Fibroblast of the aortic adventitia (primary cell): ENCODE measurements at regions not wholly inside any gene's neighbourhood (a gene's known extent, or its start where the extent isn't known, plus 50 kb on each side); places are given as distances from the start of the nearest gene placed in this dataset.
"Not testable (repeated sequence)": the region's sequence is repeated elsewhere in the genome, so short reads cannot be mapped to it uniquely, and the experiment has no call there.

Experiments
- DNase-seq: peaks from one replicate; pipeline ENCODE4 v3.0.0-alpha.2; 2010; ENCODE audit warnings: low read depth
- H3K4me3 ChIP-seq: 2 replicates; pipeline ENCODE4 v1.5.1; 2011; ENCODE audit warnings: low read depth, mild to moderate bottlenecking, control low read depth, low read length, moderate library complexity
- TF ChIP-seq, protein P1 (sequence below): IDR thresholded peaks from 2 replicates; pipeline ENCODE4 v1.5.1; 2011; ENCODE audit warnings: mild to moderate bottlenecking, low read length, control low read depth, inconsistent platforms; ENCODE audit not compliant: insufficient read depth

DNA sequence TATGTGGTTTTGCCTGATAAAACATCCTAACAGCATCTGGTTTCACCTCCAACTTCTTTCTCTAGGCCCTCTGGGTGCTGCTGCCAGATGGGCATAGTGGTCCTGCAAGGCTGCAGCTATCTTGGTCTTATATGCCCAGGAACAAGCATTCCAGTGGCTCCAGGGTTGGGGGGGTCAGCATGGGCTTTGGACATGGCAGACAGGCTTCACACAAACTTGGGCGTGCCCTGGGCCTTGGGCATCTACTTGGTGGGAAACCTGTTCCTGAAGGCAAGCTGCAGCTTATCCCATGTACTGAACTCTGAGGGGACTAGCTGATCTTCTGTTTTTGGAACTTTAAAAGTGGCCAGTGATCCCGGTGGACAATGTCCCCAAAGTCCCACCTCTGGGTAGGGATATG lies 54.9 kb upstream of the ZNF678 start:
- TF ChIP-seq, protein P1, sequence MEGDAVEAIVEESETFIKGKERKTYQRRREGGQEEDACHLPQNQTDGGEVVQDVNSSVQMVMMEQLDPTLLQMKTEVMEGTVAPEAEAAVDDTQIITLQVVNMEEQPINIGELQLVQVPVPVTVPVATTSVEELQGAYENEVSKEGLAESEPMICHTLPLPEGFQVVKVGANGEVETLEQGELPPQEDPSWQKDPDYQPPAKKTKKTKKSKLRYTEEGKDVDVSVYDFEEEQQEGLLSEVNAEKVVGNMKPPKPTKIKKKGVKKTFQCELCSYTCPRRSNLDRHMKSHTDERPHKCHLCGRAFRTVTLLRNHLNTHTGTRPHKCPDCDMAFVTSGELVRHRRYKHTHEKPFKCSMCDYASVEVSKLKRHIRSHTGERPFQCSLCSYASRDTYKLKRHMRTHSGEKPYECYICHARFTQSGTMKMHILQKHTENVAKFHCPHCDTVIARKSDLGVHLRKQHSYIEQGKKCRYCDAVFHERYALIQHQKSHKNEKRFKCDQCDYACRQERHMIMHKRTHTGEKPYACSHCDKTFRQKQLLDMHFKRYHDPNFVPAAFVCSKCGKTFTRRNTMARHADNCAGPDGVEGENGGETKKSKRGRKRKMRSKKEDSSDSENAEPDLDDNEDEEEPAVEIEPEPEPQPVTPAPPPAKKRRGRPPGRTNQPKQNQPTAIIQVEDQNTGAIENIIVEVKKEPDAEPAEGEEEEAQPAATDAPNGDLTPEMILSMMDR = no peak
- no peak for DNase-seq
- no peak overlapping the region for H3K4me3 ChIP-seq

DNA sequence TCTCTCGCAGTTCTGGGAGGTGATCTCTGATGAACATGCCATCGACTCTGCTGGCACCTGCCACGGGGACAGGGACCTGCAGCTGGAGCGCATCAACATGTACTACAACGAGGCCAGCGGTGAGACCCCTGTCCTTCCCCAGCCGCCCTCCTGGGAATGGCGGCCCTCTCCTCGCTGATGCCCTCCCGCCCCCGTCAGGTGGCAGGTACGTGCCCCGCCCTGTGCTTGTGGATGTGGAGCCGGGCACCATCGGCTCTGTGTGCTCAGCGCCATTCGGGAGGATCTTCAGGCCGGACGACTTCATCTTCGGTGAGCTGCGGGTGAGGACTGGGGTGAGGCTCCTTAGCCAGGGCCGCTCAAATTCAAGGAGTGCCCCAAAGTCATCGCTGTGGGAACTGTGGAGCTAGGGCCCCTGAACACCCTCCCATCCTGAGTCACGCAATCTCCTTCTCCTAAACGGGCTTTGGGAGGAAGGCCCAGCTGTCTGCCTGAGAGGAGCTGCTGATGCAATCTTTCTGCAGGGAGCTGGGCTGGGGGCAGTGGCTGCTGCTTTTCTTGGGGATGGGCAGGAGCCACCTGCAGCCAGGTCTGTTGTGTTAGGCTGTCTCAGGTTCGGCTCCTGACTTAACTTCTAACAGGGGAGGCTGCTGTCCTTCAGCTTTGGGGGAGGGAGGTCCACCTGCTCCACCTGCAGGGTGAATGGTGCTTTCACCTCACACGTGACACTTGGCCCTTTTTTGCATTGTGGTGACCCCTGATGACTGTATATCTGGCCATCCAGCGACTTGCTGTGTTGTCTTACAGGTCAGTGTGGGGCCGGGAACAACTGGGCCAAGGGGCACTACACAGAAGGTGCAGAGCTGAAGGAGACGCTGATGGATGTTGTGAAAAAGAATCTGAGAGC lies 56.6 kb upstream of the ZNF678 start:
- H3K4me3 ChIP-seq, DNase-seq: not testable (repeated sequence)

DNA sequence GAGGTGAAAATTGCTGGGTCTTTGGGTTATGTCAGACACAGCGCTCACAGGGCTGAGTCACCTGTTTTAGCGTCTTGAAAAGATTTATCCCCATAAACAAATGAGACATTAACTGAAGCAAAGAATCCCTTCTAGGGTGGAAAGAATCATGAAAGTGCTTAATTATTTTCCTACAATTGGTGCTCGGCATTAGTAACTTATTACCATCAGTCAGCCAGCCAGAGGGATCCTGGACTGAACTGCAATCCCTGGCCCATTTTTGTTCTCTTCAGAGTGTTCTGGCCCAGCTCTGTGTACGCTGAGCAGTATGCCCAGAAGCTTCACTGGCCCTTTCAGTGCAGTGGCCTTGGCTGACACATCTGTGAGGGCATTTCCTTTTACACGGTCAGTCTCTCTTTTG lies 67.3 kb upstream of the ZNF678 start:
- not testable (repeated sequence) for H3K4me3 ChIP-seq, DNase-seq

DNA sequence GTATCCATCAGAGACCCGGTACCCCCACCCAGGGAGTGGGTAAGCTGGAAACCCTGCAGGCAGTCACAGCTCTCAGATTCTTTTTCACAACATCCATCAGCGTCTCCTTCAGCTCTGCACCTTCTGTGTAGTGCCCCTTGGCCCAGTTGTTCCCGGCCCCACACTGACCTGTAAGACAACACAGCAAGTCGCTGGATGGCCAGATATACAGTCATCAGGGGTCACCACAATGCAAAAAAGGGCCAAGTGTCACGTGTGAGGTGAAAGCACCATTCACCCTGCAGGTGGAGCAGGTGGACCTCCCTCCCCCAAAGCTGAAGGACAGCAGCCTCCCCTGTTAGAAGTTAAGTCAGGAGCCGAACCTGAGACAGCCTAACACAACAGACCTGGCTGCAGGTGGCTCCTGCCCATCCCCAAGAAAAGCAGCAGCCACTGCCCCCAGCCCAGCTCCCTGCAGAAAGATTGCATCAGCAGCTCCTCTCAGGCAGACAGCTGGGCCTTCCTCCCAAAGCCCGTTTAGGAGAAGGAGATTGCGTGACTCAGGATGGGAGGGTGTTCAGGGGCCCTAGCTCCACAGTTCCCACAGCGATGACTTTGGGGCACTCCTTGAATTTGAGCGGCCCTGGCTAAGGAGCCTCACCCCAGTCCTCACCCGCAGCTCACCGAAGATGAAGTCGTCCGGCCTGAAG lies 69.3 kb upstream of the ZNF678 start:
- DNase-seq, H3K4me3 ChIP-seq: not testable (repeated sequence)

DNA sequence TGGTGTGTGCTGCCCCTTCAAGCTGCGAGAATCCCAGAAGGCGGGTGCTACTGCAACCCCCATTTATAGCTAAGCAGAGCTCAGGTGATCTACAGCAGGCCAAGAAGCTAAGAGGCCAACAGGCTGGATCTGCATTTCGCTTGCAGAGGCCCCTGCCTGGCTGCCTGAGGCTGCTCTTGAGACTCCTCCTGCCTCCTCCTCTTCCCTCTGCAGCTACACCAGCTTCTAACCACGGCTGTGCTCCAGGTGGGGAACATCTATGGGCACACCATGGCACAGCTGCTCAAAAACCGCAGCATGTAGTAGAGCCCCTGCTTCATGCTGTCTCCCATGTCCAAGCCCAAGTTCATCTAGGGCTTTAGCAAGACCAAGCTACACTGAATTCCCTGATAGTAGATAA lies 72.9 kb upstream of the ZNF678 start:
- TF ChIP-seq, protein P1 = no peak
- no peak overlapping the region for H3K4me3 ChIP-seq
- no peak for DNase-seq

DNA sequence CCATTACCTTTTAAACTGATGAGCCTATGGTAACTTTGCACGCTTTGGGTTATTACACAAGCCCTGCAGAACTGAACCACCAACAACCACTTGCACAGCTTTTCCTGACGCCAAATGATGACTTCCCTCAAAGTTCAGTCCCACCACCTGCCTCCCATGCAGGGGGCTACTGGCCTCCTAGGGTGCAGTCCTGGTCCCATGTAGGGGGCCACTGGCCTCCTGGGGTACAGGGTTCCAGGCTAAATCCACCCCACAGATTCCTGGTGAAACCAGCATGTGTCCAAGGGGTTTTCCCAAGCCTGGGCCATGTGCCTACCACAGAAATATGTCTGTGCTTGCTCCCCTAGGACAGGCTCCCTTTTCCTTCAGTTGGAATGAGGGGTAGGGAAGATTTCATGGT lies 73.4 kb upstream of the ZNF678 start:
- TF ChIP-seq, protein P1 = no peak
- DNase-seq = no peak
- no peak overlapping the region for H3K4me3 ChIP-seq

DNA sequence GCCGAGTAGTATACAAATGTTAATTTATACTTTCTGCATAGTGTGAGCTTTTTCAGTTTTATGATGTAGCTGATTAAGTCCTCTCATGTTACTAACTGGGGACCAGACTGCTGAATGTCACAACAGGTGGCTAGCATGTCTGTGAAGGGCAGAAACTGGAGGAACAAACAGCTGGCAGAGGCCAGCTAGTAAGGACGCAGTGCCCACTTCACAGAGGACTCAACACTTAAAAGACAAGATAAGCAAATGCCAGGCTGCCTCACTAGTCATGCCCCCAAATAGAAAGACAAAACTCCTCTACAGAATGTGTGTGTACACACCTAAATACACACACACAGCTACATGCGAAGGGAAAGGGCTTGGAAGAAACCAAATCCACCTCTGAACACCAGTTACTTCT lies 73.8 kb upstream of the ZNF678 start:
- DNase-seq = no peak
- no peak overlapping the region for H3K4me3 ChIP-seq
- TF ChIP-seq, protein P1 = no peak

DNA sequence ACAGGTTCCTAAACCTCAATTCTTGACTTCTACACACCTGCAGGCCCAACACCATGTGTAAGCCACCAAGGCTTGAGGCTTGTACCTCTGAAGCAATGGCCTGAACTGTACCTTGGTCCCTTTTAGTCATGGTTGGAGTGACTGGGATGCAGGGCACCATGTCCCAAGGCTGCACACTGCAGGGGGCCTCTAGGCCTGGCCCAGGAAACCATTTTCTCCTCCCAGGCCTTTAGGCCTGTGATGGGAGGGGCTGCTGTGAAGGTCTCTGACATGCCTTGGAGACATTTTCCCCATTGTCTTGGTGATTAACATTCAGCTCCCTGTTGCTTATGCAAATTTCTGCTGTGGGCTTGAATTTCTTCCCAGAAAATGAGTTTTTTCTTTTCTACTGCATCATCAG lies 75.8 kb upstream of the ZNF678 start:
- DNase-seq = no peak
- TF ChIP-seq, protein P1 = no peak
- H3K4me3 ChIP-seq = no peak overlapping the region
